H9 (cell line): ENCODE measurements at regions not wholly inside any gene's neighbourhood (a gene's known extent, or its start where the extent isn't known, plus 50 kb on each side); places are given as distances from the start of the nearest gene placed in this dataset.

ENCODE experiments used
- DNase-seq: peaks from one replicate; pipeline ENCODE4 v3.0.0-alpha.2; 2017
- H2AFZ ChIP-seq: one replicate; pipeline ENCODE4 v1.6.1; 2013; ENCODE audit warnings: mild to moderate bottlenecking, low read length, control low read depth, moderate library complexity
- H2AK5ac ChIP-seq: 2 replicates; pipeline ENCODE4 v1.6.1; 2013; ENCODE audit warnings: low read length, control low read depth, mixed read lengths; ENCODE audit not compliant: insufficient read length
- H2BK120ac ChIP-seq: one replicate; pipeline ENCODE4 v1.6.1; 2013; ENCODE audit warnings: low read depth, mild to moderate bottlenecking, low read length, control low read depth, inconsistent platforms; ENCODE audit not compliant: poor library complexity, severe bottlenecking
- H2BK12ac ChIP-seq: 2 replicates; pipeline ENCODE4 v1.6.1; 2013; ENCODE audit warnings: low read length, control low read depth, mixed read lengths, low read depth; ENCODE audit not compliant: insufficient read length
- H2BK15ac ChIP-seq: 2 replicates; pipeline ENCODE4 v1.6.1; 2013; ENCODE audit warnings: low read depth, low read length, control low read depth
- H2BK20ac ChIP-seq: one replicate; pipeline ENCODE4 v1.6.1; 2013; ENCODE audit warnings: low read depth, mild to moderate bottlenecking, low read length, control low read depth, inconsistent platforms; ENCODE audit not compliant: poor library complexity, severe bottlenecking
- H2BK5ac ChIP-seq: 2 replicates; pipeline ENCODE4 v1.6.1; 2013; ENCODE audit warnings: low read length, control low read depth, mixed read lengths; ENCODE audit not compliant: insufficient read length
- H3K14ac ChIP-seq: 2 replicates; pipeline ENCODE4 v1.6.1; 2013; ENCODE audit warnings: low read length, control low read depth; ENCODE audit not compliant: insufficient read depth
- H3K18ac ChIP-seq: 2 replicates; pipeline ENCODE4 v1.6.1; 2013; ENCODE audit warnings: low read depth, mild to moderate bottlenecking, mixed read lengths, low read length, control low read depth; ENCODE audit not compliant: insufficient read length
- H3K23ac ChIP-seq: 2 replicates; pipeline ENCODE4 v1.6.1; 2013; ENCODE audit warnings: low read length, control low read depth, mixed read lengths, low read depth; ENCODE audit not compliant: insufficient read length
- H3K23me2 ChIP-seq: 2 replicates; pipeline ENCODE4 v1.6.1; 2013; ENCODE audit warnings: low read depth, mild to moderate bottlenecking, mixed read lengths, low read length, control low read depth; ENCODE audit not compliant: insufficient read length, poor library complexity, severe bottlenecking
- H3K27ac ChIP-seq: 2 replicates; pipeline ENCODE4 v1.5.1; 2013; ENCODE audit warnings: low read length, control low read depth, mixed read lengths, low read depth; ENCODE audit not compliant: insufficient read length
- H3K27me3 ChIP-seq: 2 replicates; pipeline ENCODE4 v1.6.1; 2013; ENCODE audit warnings: low read length, control low read depth, inconsistent platforms; ENCODE audit not compliant: insufficient read depth
- H3K4ac ChIP-seq: 2 replicates; pipeline ENCODE4 v1.6.1; 2013; ENCODE audit warnings: low read depth, mild to moderate bottlenecking, control low read depth, inconsistent platforms, low read length, moderate library complexity
- H3K4me1 ChIP-seq: 2 replicates; pipeline ENCODE4 v1.6.1; 2013; ENCODE audit warnings: low read length, control low read depth, inconsistent platforms; ENCODE audit not compliant: insufficient read depth
- H3K4me2 ChIP-seq: 2 replicates; pipeline ENCODE4 v1.6.1; 2013; ENCODE audit warnings: low read length, control low read depth, mixed read lengths; ENCODE audit not compliant: insufficient read length, insufficient read depth
- H3K56ac ChIP-seq: 2 replicates; pipeline ENCODE4 v1.6.1; 2013; ENCODE audit warnings: low read depth, mild to moderate bottlenecking, mixed read lengths, low read length, control low read depth; ENCODE audit not compliant: insufficient read length
- H3K79me1 ChIP-seq: 2 replicates; pipeline ENCODE4 v1.6.1; 2013; ENCODE audit warnings: low read depth, mild to moderate bottlenecking, moderate library complexity, low read length, control low read depth, inconsistent platforms; ENCODE audit not compliant: insufficient read depth, poor library complexity, severe bottlenecking
- H3K79me2 ChIP-seq: 2 replicates; pipeline ENCODE4 v1.6.1; 2013; ENCODE audit warnings: low read length, control low read depth, inconsistent platforms; ENCODE audit not compliant: insufficient read depth
- H3K9ac ChIP-seq: 2 replicates; pipeline ENCODE4 v1.6.1; 2013; ENCODE audit warnings: low read length, control low read depth, mixed read lengths; ENCODE audit not compliant: insufficient read length; ENCODE audit errors: extremely low read depth
- H3K9me3 ChIP-seq: one replicate; pipeline ENCODE4 v1.6.1; 2013; ENCODE audit warnings: low read depth, low read length, inconsistent platforms; ENCODE audit not compliant: control insufficient read depth
- H3T11ph ChIP-seq: one replicate; pipeline ENCODE4 v1.6.1; 2013; ENCODE audit warnings: mild to moderate bottlenecking, low read length, control low read depth, inconsistent platforms
- H4K20me1 ChIP-seq: one replicate; pipeline ENCODE4 v1.6.1; 2013; ENCODE audit not compliant: control insufficient read depth, insufficient read length, insufficient read depth
- H4K5ac ChIP-seq: 2 replicates; pipeline ENCODE4 v1.6.1; 2013; ENCODE audit warnings: low read depth, mild to moderate bottlenecking, mixed read lengths, low read length, control low read depth; ENCODE audit not compliant: insufficient read length
- H4K8ac ChIP-seq: replicated peaks from 2 replicates; pipeline ENCODE4 v1.6.1; 2013; ENCODE audit warnings: low read length, control low read depth, mixed read lengths, low read depth; ENCODE audit not compliant: insufficient read length
- H4K91ac ChIP-seq: 2 replicates; pipeline ENCODE4 v1.6.1; 2013; ENCODE audit warnings: low read depth, mild to moderate bottlenecking, moderate library complexity, mixed read lengths, low read length, control low read depth; ENCODE audit not compliant: insufficient read length
- H3K27ac Mint-ChIP-seq, 3 experiments: 2 replicates in 2 of 3; 3 replicates in 1 of 3; pipeline ENCODE4 v1.8.0; 2020 to 2021; ENCODE audit warnings: mixed read lengths in 3 of 3, mild to moderate bottlenecking in 1 of 3, moderate library complexity in 1 of 3
- H3K27me3 Mint-ChIP-seq: 2 replicates; pipeline ENCODE4 v1.8.0; 2021; ENCODE audit warnings: low read depth, mild to moderate bottlenecking, moderate library complexity, mixed read lengths
- H3K36me3 Mint-ChIP-seq, 3 experiments: 2 replicates in 2 of 3; 3 replicates in 1 of 3; pipeline ENCODE4 v1.8.0; 2020 to 2021; ENCODE audit warnings: low read depth in 3 of 3, mixed read lengths in 3 of 3; ENCODE audit not compliant: insufficient read depth in 1 of 3
- H3K4me1 Mint-ChIP-seq, 2 experiments: 2 replicates each; pipeline ENCODE4 v1.8.0; 2020; ENCODE audit warnings: mixed read lengths in 2 of 2
- H3K4me3 Mint-ChIP-seq, 2 experiments: 2 replicates in 1 of 2; 3 replicates in 1 of 2; pipeline ENCODE4 v1.8.0; 2020 to 2021; ENCODE audit warnings: mild to moderate bottlenecking in 2 of 2, mixed read lengths in 2 of 2, moderate library complexity in 1 of 2
- H3K9me3 Mint-ChIP-seq, 2 experiments: 2 replicates in 1 of 2; 3 replicates in 1 of 2; pipeline ENCODE4 v1.8.0; 2020; ENCODE audit warnings: mild to moderate bottlenecking in 2 of 2, mixed read lengths in 2 of 2, moderate library complexity in 1 of 2
- CTCF ChIP-seq: fragments of 200-600 bp; sonication (generic); conservative IDR thresholded peaks from 3 replicates; pipeline ENCODE4 v1.8.0; 2021; ENCODE audit warnings: antibody characterized with exemption, mild to moderate bottlenecking

- no peaks in the 10 kb centered on the region for H3K9me3 ChIP-seq
- no peak overlapping the region for H3K56ac ChIP-seq
- no peak overlapping the region for H4K8ac ChIP-seq
- H3K9ac ChIP-seq: no peak overlapping the region
- no peak overlapping the region for H2BK5ac ChIP-seq
- no peak overlapping the region for H4K91ac ChIP-seq
- H2AFZ ChIP-seq: no peak overlapping the region
- H3K18ac ChIP-seq: no peak overlapping the region
- Mint-ChIP-seq H3K27ac (no peak overlapping the region), H3K4me1 (no peaks in the 10 kb centered on the region), H3K9me3 (peaks cover 40 to 44% of the 10 kb centered on the region in 2 experiments), H3K27me3 (no peaks in the 10 kb centered on the region), H3K4me3 (no peak overlapping the region), H3K36me3 (no peaks in the 10 kb centered on the region; a peak in 1 of 7 replicates)
- no peak overlapping the region for H3T11ph ChIP-seq
- H3K79me1 ChIP-seq: no peaks in the 10 kb centered on the region
- no peaks in the 10 kb centered on the region for H3K27me3 ChIP-seq
- H2AK5ac ChIP-seq: no peak overlapping the region
- H2BK12ac ChIP-seq: no peak overlapping the region
- H3K27ac ChIP-seq: no peak overlapping the region
- H4K20me1 ChIP-seq: no peaks in the 10 kb centered on the region
- H2BK120ac ChIP-seq: no peak overlapping the region
- no peak overlapping the region for H3K4ac ChIP-seq
- no peaks in the 10 kb centered on the region for H3K4me1 ChIP-seq
- no peaks in the 10 kb centered on the region for H3K23me2 ChIP-seq
- no peak overlapping the region for H2BK20ac ChIP-seq
- H3K79me2 ChIP-seq: no peaks in the 10 kb centered on the region
- H3K14ac ChIP-seq: no peak overlapping the region
- H2BK15ac ChIP-seq: no peak overlapping the region
- no peak overlapping the region for H4K5ac ChIP-seq
- no peak overlapping the region for H3K4me2 ChIP-seq
- no peak for DNase-seq
- no peak for TF ChIP-seq CTCF
- H3K23ac ChIP-seq: no peak overlapping the region
Observed at GRCh38 chrX:27254656-27255055, 208.5 kb downstream of the PPP4R3C start.
